ENCODE measurements at regions not wholly inside any gene's neighbourhood (a gene's known extent, or its start where the extent isn't known, plus 50 kb on each side); places are given as distances from the start of the nearest gene placed in this dataset.

- no peak overlapping the region for H3K27ac ChIP-seq (replicated peaks)
Measured at GRCh38 chr16:64090327-64090726, 1031.5 kb downstream of the CDH11 start.

GRCh38 chr16:64089697-64090096, 1032.2 kb downstream of the CDH11 start:
- no peak for DNase-seq (ENCODE audit: low read depth in 1 of 2, low spot score in 1 of 2)
- H3K27ac ChIP-seq (replicated peaks) = no peak overlapping the region
- H3K27me3 ChIP-seq (ENCODE audit: insufficient read depth, poor library complexity, severe bottlenecking) = no peaks in the 10 kb centered on the region
- TF ChIP-seq CTCF (IDR thresholded peaks at IDR 0.05; ENCODE audit: insufficient read depth, low read length) = no peak
- no peak for TF ChIP-seq SPI1 (IDR thresholded peaks at IDR 0.05; ENCODE audit: borderline replicate concordance, low read depth)
- no peak for TF ChIP-seq GABPA (IDR thresholded peaks at IDR 0.05; ENCODE audit: low read depth)
- no peak for TF ChIP-seq REST (IDR thresholded peaks at IDR 0.05; ENCODE audit: insufficient replicate concordance, low read depth)
- TF ChIP-seq POLR2AphosphoS5 (IDR thresholded peaks at IDR 0.05; ENCODE audit: low read depth) = no peak
- H3K4me3 ChIP-seq (replicated peaks; ENCODE audit: insufficient read depth, low read length) = no peak overlapping the region

More at GRCh38 chr16:64090327-64090726, 1031.5 kb downstream of the CDH11 start:
- TF ChIP-seq REST (IDR thresholded peaks at IDR 0.05; ENCODE audit: insufficient replicate concordance, low read depth) (no peak), POLR2AphosphoS5 (IDR thresholded peaks at IDR 0.05; ENCODE audit: low read depth) (no peak), SPI1 (IDR thresholded peaks at IDR 0.05; ENCODE audit: borderline replicate concordance, low read depth) (no peak), CTCF (IDR thresholded peaks at IDR 0.05; ENCODE audit: insufficient read depth, low read length) (no peak), GABPA (IDR thresholded peaks at IDR 0.05; ENCODE audit: low read depth) (no peak)
- no peak for DNase-seq (ENCODE audit: low read depth in 1 of 2, low spot score in 1 of 2)
- Histone ChIP-seq H3K27me3 (ENCODE audit: insufficient read depth, poor library complexity, severe bottlenecking) (no peaks in the 10 kb centered on the region), H3K4me3 (replicated peaks; ENCODE audit: insufficient read depth, low read length) (no peak overlapping the region)

GRCh38 chr16:64088838-64089237, 1033.0 kb downstream of the CDH11 start:
- TF ChIP-seq REST (IDR thresholded peaks at IDR 0.05; ENCODE audit: insufficient replicate concordance, low read depth) (no peak), CTCF (IDR thresholded peaks at IDR 0.05; ENCODE audit: insufficient read depth, low read length) (no peak), POLR2AphosphoS5 (IDR thresholded peaks at IDR 0.05; ENCODE audit: low read depth) (no peak), GABPA (IDR thresholded peaks at IDR 0.05; ENCODE audit: low read depth) (no peak), SPI1 (IDR thresholded peaks at IDR 0.05; ENCODE audit: borderline replicate concordance, low read depth) (no peak)
- no peaks in the 10 kb centered on the region for H3K27me3 ChIP-seq (ENCODE audit: insufficient read depth, poor library complexity, severe bottlenecking)

More at GRCh38 chr16:64088838-64089237, 1033.0 kb downstream of the CDH11 start:
- no peak for DNase-seq (ENCODE audit: low read depth in 1 of 2, low spot score in 1 of 2)
- no peak overlapping the region for H3K27ac ChIP-seq (replicated peaks)
- no peak overlapping the region for H3K4me3 ChIP-seq (replicated peaks; ENCODE audit: insufficient read depth, low read length)

Data from HL-60 (cell line).